HL-60 (cell line): ENCODE measurements at regions not wholly inside any gene's neighbourhood (a gene's known extent, or its start where the extent isn't known, plus 50 kb on each side); places are given as distances from the start of the nearest gene placed in this dataset.

Source experiments
- DNase-seq, 2 experiments: peaks; one replicate each; pipeline ENCODE4 v3.0.0-alpha.2; 2010 to 2020; ENCODE audit warnings: low read depth in 1 of 2, low spot score in 1 of 2
- H3K27ac ChIP-seq: fragments of 250-450 bp; sonication (Bioruptor Pico); replicated peaks from 2 replicates; pipeline ENCODE4 v1.5.1; 2020; ENCODE audit warnings: mild to moderate bottlenecking, moderate library complexity
- H3K27me3 ChIP-seq: fragments of 250-450 bp; sonication (Bioruptor Pico); 2 replicates; pipeline ENCODE4 v1.5.1; 2021; ENCODE audit warnings: mild to moderate bottlenecking, moderate library complexity; ENCODE audit not compliant: insufficient read depth, poor library complexity, severe bottlenecking
- H3K4me3 ChIP-seq: replicated peaks from 2 replicates; pipeline ENCODE4 v1.5.1; 2011; ENCODE audit warnings: mild to moderate bottlenecking, control low read depth, low read length; ENCODE audit not compliant: insufficient read depth
- GABPA ChIP-seq: IDR thresholded peaks from 2 replicates; pipeline ENCODE4 v1.6.1; 2012; ENCODE audit warnings: low read depth
- POLR2AphosphoS5 ChIP-seq: IDR thresholded peaks from 2 replicates; pipeline ENCODE4 v1.6.1; 2012; ENCODE audit warnings: low read depth
- SPI1 ChIP-seq: IDR thresholded peaks from 2 replicates; pipeline ENCODE4 v1.6.1; 2012; ENCODE audit warnings: low read depth, mild to moderate bottlenecking, borderline replicate concordance
- TF ChIP-seq, protein P1 (sequence below): IDR thresholded peaks from 2 replicates; pipeline ENCODE4 v1.6.1; 2012; ENCODE audit warnings: low read depth; ENCODE audit not compliant: insufficient replicate concordance
- TF ChIP-seq, protein P2 (sequence below): IDR thresholded peaks from one replicate; pipeline ENCODE4 v1.5.1; 2011; ENCODE audit warnings: low read length, control low read depth, inconsistent platforms; ENCODE audit not compliant: insufficient read depth

DNA sequence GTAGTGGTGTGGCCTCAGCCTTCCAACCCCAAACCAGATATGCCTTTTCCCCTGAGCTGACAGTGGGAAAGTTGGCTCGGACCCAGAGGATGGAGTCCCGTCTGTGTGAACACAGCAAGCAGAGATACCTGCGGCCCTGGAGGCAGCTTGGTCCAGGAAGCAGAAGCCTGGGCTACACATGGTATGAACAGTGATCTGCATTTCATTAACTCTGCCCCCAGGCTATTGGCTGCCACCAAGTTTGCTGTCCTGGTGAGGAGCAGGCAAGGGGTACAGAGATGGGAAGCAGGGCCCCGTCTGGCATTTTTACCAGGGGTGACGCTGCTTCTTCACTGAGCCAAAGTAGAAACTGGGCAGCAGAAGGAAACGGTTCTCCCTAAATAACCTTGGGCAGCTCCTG, 90.0 kb downstream of the EDN3 start:
- no peak for DNase-seq
- H3K4me3 ChIP-seq, result no peak overlapping the region
- no peak overlapping the region for H3K27ac ChIP-seq
- TF ChIP-seq GABPA (no peak), POLR2AphosphoS5 (no peak), SPI1 (no peak)
- TF ChIP-seq, protein P1, sequence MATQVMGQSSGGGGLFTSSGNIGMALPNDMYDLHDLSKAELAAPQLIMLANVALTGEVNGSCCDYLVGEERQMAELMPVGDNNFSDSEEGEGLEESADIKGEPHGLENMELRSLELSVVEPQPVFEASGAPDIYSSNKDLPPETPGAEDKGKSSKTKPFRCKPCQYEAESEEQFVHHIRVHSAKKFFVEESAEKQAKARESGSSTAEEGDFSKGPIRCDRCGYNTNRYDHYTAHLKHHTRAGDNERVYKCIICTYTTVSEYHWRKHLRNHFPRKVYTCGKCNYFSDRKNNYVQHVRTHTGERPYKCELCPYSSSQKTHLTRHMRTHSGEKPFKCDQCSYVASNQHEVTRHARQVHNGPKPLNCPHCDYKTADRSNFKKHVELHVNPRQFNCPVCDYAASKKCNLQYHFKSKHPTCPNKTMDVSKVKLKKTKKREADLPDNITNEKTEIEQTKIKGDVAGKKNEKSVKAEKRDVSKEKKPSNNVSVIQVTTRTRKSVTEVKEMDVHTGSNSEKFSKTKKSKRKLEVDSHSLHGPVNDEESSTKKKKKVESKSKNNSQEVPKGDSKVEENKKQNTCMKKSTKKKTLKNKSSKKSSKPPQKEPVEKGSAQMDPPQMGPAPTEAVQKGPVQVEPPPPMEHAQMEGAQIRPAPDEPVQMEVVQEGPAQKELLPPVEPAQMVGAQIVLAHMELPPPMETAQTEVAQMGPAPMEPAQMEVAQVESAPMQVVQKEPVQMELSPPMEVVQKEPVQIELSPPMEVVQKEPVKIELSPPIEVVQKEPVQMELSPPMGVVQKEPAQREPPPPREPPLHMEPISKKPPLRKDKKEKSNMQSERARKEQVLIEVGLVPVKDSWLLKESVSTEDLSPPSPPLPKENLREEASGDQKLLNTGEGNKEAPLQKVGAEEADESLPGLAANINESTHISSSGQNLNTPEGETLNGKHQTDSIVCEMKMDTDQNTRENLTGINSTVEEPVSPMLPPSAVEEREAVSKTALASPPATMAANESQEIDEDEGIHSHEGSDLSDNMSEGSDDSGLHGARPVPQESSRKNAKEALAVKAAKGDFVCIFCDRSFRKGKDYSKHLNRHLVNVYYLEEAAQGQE, result no peak
- TF ChIP-seq, protein P2, sequence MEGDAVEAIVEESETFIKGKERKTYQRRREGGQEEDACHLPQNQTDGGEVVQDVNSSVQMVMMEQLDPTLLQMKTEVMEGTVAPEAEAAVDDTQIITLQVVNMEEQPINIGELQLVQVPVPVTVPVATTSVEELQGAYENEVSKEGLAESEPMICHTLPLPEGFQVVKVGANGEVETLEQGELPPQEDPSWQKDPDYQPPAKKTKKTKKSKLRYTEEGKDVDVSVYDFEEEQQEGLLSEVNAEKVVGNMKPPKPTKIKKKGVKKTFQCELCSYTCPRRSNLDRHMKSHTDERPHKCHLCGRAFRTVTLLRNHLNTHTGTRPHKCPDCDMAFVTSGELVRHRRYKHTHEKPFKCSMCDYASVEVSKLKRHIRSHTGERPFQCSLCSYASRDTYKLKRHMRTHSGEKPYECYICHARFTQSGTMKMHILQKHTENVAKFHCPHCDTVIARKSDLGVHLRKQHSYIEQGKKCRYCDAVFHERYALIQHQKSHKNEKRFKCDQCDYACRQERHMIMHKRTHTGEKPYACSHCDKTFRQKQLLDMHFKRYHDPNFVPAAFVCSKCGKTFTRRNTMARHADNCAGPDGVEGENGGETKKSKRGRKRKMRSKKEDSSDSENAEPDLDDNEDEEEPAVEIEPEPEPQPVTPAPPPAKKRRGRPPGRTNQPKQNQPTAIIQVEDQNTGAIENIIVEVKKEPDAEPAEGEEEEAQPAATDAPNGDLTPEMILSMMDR, result no peak
- no peaks in the 10 kb centered on the region for H3K27me3 ChIP-seq

DNA sequence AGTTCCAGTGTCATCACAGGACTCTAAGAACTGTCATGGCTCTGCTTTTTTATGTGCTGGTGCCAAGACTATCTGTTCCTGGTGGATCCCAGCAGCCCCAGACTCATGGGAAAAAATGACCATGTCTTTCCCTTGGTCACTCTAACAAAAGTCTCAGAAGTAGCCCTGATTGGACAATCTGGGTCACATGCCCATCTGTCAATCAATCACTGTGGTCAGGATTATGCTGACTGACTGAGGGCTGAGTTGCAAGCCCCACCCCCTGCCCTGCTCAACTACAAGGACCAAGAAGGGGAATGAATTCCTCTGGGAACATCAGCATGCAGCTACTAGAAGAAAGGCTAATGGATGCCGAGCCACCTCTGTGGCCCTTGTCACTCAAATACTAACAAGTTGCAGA, 91.6 kb downstream of the EDN3 start:
- DNase-seq, result no peak
- TF ChIP-seq, protein P1, result no peak
- TF ChIP-seq SPI1 (no peak), POLR2AphosphoS5 (no peak), GABPA (no peak)
- TF ChIP-seq, protein P2, result no peak
- Histone ChIP-seq H3K27me3 (no peaks in the 10 kb centered on the region), H3K27ac (no peak overlapping the region), H3K4me3 (no peak overlapping the region)

DNA sequence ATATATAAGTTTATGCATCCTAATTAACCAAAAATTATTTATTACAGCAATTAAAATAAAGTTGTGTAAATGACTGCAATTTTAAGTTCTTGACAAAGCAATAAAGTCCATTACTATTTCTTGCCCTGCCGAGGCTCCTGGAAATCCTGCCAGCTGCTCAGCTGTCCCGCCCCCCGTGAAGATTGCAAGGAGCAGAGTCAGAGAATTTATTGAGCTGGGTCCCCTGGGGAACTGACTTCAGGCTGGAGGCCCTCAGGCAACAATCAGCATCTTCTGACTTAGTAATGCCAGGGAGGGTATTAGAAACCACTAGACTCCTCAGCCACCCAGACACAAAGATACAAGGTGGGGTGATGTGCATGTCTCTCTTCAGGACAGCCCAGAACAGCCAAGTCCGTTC, 92.3 kb downstream of the EDN3 start:
- no peak for DNase-seq
- Histone ChIP-seq H3K27ac (no peak overlapping the region), H3K27me3 (no peaks in the 10 kb centered on the region), H3K4me3 (no peak overlapping the region)
- TF ChIP-seq, protein P1, result no peak
- TF ChIP-seq POLR2AphosphoS5 (no peak), SPI1 (no peak), GABPA (no peak)
- TF ChIP-seq, protein P2, result no peak
